ENCODE measurements at regions not wholly inside any gene's neighbourhood (a gene's known extent, or its start where the extent isn't known, plus 50 kb on each side); places are given as distances from the start of the nearest gene placed in this dataset.
"Not testable (repeated sequence)": the region's sequence is repeated elsewhere in the genome, so short reads cannot be mapped to it uniquely, and the experiment has no call there.

DNA sequence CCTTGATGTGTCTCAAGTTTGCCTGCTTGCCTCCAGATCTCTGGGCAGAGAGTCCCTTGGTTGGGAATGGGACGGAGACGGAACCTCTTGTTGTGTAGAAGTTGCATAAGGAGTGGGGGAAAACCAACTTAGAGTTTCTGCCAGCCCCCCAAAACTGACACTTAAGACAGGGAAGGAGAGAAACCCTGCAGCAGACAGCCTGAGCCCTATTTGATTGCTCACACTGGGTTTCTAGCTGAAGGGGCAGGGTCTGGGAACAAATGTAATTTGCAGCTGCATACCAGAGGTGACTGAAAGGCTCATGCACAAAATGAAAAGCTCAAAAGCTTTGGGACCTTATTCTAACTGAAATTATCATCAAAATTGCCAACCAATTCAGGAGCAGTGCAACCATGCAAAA, 254.5 kb downstream of the RASEF start:
- DNase-seq = no peak

DNA sequence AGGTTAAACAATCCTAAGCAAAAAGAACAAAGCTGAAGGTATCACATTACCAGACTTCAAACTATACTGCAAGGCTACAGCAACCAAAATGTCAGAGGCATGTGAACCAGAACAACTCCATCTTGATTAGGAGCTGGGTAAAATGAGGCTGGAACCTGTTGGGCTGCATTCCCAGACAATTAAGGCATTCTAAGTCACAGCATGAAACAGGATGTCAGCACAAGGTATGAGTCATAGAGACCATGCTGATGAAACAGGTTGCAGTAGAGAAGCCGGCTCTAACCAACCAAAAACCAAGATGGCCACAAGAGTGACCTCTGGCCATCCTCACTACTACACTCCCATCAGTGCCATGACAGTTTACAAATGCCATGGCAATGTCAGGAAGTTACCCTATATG, 252.0 kb downstream of the RASEF start:
- DNase-seq = no peak

DNA sequence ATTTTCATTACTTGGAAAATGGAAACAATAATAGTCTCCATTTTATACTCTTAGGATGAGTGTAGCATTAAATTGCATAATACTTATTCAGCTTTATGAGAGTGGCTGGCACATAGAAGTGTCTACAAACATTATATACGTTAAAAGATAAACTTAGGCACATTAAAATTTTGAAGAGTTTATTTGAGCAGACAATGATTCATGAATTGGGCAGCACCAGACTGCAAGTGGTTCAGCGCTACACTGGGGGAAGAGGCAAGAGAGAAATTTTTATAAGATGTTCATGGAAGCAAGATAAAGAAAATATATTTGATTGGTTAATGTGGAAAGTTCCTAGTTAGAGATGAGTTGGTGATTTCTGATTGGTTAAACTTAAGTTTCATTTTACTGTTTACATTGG, 243.7 kb downstream of the RASEF start:
- DNase-seq = no peak

DNA sequence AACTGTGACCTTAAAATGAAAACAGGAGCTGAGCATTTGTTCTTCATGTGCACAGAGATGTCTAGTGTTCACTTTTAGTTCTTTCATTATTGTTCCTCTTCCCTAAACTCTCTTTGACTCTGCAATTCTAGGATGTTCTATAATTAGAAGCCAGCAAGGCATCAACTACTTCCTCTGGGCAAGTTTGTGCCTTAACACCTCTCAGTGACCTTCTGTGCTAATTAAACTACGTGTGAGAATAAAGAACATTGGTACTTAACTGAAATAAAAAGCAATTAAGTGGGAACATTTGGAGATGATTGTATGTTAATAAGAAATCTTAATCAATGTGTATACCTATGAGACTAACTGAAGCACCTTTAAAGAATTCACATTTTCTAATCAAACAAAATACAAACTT, 242.8 kb downstream of the RASEF start:
- no peak for DNase-seq

DNA sequence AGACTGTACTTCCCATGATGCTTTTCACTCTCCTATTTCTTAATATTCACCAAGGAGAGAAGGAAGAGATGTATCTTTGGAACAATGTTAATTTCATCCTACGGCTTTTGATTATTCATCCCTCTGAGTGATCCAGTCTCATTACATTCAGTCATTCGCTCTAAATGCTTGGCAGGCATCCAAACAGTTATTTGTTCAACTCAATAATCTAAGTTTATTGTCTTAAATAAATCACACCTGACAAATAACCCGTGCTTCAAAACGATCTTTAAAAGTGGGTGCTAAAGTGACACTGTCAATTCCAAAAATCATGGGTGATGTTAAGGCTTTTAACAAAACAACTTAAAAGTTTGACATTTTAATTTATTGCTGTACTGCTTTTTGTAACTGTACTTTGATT, 233.1 kb downstream of the RASEF start:
- no peak for DNase-seq

DNA sequence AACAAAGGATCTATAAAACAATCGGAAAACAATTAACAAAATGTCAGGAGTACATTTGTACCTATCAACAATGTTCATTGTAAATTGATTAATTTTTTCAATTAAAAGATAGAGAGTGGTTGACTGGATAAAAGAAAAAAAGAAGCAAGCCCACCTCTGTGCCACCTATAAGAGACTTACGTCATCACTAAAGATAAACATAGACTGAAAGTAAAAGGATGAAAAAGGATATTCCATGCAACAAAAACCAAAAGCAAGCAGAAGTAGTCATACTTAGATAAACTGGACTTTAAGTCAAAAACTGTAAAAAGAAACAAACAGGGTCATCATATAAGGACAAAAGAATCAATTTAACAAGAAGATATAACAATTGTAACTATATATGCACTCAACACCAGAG, 197.4 kb downstream of the RASEF start:
- DNase-seq = no peak

DNA sequence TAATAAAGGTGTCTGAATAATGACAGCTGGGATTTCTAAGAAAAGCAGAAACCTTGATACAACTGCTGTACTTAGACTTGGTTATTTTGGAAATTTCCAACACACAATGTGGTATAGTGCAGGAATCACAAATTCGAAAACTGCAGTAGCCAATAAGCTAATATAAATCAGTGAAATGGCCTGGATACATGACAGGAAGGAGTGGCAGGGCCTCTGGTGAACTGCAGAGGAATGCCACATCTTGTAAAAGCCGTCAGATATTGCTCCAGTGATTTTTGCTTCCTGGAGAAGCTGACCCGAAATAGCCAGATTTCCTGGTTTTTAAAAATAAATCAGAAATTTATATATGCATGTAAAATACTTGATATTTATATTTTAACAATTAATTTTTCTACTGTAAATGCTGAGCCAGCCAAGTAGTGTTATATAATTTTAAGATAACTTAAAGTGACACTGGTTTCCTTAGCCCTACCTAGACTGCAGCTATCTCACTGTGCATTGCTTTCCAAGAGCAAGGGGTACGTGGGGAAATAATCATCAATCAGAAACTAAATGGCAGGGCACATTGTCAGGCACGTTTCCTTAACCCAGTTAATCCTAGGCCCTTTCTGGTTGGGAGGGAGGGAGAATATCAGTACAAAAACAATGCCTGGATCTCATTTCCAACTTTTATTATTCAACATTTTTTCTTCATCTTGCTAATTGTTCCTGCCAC, 182.4 kb downstream of the RASEF start:
- no peak for DNase-seq

DNA sequence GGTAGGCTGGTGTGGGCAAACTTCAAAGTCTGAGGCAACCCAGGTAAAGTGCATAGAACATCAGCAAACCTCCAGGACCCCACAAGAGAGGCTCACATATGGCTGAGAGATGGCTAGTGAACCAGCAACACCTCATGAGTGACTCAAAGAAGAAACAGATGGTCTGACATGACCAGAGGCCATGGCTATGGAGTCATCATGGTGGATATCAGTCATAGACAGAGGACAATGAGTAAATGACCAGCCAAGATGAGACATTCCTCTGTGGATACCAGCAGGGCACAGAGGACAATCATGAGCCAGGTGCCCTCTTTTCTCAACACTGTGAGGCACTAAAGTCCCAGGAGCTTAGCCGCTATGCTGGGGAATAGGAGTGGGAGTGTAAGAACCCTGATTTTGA, 180.8 kb downstream of the RASEF start:
- no peak for DNase-seq

DNA sequence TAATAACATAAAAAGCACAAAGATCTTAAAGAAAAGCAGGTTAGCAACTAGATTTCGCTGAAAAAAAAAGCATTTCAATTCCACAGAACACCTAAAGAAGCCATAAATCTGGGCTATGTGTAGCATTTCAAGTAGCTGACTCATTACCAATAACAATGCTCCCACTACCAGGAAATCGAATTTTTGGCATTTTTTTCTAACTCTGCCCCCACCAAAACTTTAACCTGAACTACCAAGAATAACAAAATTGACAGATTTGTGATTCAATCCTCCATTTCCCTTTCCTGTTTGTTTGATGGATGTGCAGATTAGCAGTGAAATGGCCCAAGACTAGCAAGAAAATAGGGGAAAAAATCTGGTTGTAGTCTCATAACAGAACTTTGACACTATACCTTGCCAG, 180.2 kb downstream of the RASEF start:
- DNase-seq = no peak

DNA sequence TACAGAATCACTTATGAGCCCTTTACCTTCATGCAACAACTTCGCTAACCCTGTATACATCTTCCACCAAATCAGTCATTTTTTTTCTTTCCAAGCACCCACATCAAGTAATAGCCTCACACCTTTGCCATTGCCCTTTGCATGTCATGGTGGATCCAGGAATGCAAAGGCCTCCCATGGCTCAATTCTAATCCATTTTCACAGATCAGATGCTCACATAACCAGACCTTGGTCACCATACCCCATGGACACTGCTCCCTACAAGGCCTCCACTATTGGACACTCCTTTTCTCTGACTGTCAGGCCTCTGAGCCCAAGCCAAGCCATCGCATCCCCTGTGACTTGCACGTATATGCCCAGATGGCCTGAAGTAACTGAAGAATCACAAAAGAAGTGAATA, 179.5 kb downstream of the RASEF start:
- DNase-seq = no peak

DNA sequence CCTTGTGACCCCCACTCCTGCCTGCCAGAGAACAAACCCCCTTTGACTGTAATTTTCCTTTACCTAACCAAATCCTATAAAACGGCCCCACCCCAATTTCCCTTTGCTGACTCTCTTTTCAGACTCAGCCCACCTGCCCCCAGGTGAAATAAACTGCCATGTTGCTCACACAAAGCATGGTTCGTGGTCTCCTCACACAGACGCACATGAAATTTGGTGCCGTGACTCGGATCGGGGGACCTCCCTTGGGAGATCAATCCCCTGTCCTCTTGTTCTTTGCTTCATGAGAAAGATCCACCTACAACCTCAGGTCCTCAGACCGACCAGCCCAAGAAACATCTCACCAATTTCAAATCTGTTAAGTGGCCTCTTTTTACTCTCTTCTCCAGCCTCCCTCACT, 179.0 kb downstream of the RASEF start:
- DNase-seq = not testable (repeated sequence)

DNA sequence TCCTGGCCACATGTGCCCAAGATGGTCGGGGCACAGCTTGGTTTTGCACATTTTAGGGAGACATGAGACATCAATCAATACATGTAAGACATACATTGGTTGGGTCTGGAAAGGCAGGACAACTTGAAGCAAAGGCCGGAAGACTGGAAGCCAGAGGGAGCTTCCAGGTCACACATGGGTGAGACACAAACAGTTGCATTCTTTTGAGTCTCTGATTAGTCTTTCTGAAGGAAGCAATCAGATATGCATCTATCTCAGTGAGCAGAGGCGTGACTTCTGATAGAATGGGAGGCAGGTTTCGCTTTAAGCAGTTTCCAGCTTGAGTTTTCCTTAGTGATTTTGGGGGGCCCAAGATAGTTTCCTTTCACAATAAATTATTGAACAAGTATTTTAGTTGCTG, 172.5 kb downstream of the RASEF start:
- no peak for DNase-seq

DNA sequence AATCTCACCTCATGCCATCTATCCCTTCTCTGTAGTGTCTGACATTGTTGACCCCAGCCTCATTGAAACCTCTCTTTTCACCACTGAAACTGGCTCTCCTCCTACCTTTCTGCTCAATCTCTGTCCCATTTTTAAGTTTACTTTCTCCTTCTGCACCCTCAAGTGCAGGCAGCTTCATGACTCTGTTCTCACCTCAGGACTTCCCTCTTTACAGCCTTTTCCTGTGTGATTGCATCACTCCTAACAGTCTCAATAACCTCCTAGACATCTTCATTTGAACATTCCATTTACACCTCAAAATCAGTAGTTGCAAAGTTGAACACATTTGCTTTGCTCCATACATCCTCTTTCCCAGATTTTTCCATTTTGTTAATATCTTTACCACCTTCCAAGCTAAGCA, 172.1 kb downstream of the RASEF start:
- DNase-seq = no peak

DNA sequence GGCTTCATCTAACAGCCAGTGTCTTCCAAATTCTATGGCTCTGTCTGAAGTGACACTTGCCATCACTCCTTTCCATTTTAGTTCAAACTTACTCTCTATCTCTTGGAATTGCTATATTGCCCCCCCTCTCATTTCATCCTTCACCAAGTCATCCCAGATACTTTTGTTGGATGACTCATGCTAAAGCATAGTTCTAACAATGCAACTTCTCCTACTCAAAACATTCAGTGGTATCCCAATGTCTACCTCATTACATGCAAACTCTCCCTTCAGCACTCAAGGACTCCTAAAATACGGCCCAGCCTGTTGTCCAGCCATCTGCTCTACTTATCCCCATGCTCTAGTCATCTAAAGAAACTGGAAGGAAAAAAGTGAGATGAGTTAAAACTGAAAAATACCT, 171.6 kb downstream of the RASEF start:
- no peak for DNase-seq

DNA sequence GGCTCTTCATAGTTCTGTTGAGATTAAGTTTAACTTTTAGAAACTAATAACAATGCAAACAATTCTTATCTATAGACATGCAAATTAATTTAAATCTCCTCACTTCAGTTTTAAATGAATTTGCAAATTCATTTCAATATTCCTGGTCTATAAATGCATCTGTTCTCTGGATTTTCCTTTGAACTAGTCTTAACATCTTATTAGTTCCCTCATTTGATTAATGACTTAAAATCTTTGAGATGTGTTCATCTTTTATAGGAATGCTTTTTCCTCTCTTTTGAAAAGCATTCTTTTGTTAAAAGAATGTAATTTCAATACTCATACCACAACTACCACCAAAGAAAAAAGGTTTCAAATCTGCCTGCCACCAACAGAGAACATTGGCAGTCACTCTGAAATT, 169.4 kb downstream of the RASEF start:
- no peak for DNase-seq

DNA sequence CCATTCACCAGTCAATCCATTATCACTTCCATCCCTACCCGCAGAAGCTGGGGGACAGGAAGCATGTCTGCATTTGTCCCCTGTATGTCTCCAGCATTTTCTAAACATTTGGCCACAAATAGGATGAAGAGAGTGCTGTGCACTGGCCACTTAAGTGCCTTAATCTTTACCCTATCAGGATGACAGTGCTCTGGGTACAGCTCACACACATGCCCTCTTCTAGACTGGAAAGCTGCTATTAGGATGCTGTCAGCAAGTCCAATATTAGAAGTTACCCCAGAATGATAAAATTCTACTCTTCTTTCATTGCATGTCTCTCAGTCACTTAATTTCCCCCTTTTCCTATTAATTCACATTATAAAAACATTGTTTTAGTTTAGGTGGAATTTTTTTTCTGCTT, 168.4 kb downstream of the RASEF start:
- no peak for DNase-seq

DNA sequence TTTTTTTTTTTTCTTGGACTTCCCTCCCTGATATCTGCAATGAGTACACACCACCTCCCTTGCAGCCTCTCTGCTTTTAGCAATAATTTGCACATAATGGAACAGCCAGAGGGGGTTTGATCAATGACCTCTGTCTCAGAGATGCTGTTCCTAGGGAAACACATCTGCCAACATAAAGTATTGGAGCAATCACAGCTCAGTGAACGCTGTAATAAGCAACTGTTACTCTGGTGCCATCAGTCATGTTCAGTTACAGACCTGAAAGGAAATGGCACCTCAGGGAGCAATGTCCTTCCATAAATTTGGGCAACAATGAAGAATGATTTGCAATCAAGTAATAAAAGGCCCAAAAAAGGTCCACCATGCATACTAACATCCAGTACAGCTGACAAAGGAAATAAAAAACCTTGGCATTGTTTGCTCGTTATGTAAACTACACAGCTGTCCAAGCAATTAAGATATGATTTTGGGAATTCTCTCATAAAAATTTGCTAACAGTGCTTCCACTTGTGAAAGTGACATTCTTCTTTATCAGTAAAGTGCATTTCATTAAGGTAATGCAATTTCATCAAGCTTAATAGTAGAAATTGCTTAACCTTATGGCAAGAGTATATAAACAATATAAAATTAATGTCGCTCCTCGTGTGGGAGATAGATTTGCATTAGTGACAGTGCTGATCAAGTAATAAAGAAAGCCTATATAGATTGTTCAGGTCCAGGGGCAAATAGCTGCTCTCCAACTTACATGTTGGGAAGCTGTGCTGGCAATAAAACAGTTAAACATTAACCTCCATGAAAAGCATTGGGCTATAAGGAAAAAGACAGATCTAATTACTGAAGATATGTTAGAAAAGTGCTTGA, 167.8 kb downstream of the RASEF start:
- DNase-seq = peak; percentile 26

DNA sequence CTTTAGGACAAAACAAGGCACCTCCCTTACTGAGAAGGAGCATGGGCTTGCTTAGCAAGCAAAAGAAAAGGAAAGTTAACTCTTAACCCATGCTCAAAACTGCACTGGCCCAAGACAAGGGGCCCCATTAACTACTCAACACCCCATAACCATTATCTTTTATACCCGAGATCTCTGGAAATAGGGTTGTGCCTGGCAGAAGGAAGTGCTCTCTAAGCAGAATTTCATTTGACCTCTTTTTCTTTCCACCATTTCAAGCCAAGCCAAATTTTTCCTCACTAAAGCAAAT, 167.2 kb downstream of the RASEF start:
- no peak for DNase-seq

DNA sequence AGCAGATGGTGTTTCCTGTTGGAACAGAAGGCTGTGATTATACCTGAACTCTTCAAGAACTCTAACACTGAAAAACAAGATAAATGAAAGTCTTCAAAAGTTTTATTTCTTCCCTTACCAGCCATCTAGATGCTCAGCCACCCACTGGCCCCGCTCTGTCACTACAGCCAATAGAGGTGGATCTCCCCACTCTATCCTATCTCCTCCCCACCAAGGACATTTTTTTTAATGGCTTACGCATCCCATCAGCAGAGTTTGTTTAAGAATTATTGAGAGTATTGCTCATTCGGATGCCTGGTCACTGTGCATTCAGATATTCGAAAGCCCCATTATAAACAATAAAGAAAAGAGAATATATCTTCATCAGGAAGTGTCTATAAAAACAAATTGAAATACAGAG, 159.4 kb downstream of the RASEF start:
- DNase-seq = no peak

DNA sequence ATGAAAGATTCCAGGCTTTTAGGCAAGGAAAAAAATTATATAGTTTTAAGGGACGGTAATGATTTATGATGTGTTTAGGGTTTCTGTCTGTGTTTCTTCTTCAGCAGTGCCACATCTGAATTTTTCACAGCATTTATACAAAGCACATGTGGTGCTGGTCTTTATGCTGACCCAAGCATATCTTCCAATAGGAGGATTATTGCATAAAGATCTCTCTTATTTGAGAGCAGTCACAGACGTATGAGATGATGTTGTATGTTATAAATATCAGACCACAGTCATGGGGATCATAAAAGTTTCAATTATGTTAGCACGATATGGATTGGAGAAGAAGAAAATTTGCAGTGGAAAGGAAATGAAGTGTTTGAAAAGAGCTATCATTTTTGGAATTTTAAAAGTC, 150.9 kb downstream of the RASEF start:
- no peak for DNase-seq

DNA sequence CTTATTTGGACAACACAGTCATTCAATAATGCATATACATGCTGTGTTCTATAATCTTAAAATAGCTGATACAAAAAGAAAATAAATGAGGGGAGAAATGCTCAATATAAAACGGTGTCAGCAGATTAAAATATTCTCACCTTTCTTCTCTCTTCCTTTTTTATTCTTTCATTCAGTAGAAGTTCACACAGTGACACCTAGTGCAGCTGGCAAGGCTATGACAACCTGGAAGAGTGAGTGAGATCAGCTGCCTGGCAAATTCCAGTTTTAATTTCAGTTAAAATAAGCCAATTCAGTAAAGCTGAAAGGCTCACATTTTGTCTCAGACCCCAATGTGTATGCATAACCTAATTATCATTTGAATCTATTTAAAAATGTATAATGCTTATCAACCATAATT, 150.3 kb downstream of the RASEF start:
- no peak for DNase-seq

DNA sequence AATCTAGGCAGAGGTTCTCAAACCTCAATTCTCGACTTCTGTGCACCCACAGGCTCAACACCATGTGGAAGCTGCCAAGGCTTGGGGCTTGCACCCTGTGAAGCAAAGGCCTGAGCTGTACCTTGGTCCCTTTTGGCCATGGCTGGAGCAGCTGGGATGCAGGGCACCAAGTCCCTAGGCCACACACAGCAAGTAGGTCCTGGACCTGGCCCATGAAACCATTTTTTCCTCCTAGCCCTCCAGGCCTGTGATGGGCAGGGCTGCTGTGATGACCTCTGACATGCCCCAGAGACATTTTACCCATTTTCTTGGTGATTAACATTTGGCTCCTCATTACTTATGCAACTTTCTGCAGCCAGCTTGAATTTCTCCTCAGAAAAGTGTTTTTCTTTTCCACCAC, 146.7 kb downstream of the RASEF start:
- DNase-seq = not testable (repeated sequence)

DNA sequence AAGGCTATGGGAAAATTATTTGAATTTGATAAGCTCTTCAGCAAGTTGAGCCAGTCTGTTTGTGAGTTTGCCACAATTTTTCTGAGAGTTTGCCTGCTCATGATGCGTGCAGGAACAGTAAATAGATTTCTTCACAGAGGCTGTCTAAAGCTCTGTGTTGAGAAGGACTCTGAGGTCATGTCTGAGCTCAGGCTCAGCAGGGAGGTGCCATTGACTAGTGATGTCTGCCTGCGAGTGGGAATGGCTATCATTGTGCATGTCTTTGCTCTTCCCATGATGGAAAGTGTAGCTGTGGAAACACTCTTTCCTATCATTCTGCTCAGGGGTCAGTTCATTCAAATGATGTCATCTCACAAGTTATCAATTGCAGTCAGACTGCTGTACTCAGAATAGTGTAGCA, 142.8 kb downstream of the RASEF start:
- no peak for DNase-seq

DNA sequence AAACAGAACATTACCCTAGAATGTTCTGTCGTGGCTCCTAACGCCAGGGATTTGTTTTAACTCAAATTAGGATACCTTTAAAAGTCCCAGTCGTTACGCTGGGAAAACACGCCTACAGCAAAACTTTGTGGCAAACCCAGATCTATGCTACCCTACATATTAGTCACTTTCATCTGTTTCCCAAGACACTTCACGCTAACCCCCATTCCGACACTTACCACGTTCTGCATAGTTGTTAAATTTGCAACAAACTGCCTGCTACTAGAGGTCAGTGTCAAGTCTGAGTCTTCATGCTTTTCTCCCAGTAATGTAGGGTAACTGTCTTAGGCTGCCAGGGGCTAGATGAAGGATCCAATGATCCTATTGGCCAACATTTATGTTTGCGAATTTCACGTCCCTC, 140.3 kb downstream of the RASEF start:
- DNase-seq = no peak

All from tongue (tissue), 1 donor.